SIG-M5 treated with dmso at 0.1 percent for 504 hours (cell line): ENCODE measurements at regions not wholly inside any gene's neighbourhood (a gene's known extent, or its start where the extent isn't known, plus 50 kb on each side); places are given as distances from the start of the nearest gene placed in this dataset.
"Not testable (repeated sequence)": the region's sequence is repeated elsewhere in the genome, so short reads cannot be mapped to it uniquely, and the experiment has no call there.

Source experiments
- DNase-seq: peaks from one replicate; lab custom pipeline; 2025; ENCODE audit not compliant: unreplicated experiment; lab: John Stamatoyannopoulos, UW

DNA sequence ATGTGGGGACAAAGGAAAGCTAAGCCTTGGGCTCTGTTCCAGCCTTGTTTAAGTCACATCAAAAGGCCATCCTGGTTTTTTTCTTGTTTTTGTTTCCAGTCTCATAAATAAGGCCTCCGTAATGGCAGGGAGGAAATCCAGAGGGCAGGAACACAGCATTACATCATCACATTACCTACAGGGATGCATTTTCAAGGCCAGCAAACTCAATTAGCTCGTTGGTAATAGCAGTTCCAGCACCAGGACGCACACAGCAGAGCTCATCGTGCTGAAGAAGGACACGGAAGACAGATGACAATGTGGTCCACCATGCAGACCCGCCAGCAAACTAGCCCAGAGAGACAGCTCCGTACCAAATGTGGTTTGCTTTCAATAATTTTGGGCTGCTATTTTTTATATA is 1209.2 kb downstream of the TYW1 start:
- no peak for DNase-seq

GRCh38 chr7:68206946-68207485 is 1210.4 kb downstream of the TYW1 start:
- no peak for DNase-seq

- DNase-seq, result no peak
Observed at GRCh38 chr7:68207676-68208075, 1211.0 kb downstream of the TYW1 start.

DNA sequence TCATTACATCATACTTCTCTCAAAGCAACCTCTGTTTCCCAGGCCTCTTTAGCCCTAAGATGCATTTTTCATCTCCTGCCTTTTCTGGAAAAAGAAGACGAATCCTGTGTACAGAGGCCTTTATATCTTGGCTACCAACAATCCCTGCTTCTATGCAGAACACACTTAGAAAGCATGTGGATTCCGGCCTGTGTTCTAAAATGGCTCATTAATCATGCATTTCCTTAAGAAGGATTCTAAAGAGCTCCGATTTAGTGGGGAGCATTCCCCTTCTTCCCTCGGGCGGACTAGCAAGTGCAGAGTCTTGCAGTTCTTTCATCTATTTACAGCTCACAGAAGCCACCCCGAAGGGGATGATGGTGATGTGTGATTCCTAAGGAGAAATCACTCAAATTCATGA is 1212.9 kb downstream of the TYW1 start:
- no peak for DNase-seq

DNA sequence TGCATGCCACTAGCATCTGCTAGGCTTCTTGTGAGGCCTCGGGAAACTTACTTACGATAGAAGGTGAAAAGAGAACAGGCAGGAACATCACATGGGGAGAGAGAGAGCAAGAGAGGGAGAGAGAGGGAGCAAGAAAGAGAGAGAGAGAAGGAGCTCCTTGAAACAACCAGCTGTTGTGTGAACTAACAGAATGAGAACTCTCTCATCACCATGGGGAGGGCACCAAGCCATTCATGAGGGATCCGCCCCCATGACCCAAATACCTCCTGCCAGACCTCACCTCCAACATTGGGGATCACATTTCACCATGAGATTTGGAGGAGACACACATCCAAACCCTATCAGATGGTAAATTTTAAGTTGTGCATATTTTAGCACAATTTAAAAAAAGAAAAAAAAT is 1217.2 kb downstream of the TYW1 start:
- no peak for DNase-seq

DNA sequence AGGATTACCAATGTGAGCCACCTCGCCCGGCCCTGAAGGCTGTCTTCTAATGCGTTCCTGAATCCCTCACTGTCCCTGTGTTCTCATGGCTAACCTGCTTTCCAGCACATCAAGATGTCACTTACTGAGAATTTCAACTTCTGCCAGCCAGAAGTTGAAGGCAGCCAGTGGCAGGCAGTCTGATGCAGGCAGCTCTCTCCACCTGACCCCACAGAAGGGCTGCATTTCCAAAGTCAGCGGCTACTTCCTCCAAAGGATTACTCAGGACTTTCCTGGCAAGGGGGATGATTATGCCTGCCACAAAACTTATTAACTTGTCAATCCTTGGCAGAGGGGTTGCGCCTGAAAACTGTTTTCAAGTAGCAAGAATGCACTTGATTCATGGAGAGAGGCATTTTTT is 1219.4 kb downstream of the TYW1 start:
- DNase-seq, result no peak

- no peak for DNase-seq
Observed at GRCh38 chr7:68217426-68217825, 1220.8 kb downstream of the TYW1 start.

- no peak for DNase-seq
Observed at GRCh38 chr7:68218461-68218860, 1221.8 kb downstream of the TYW1 start.

GRCh38 chr7:68222311-68222710 is 1225.7 kb downstream of the TYW1 start:
- no peak for DNase-seq

GRCh38 chr7:68224041-68224741 is 1227.6 kb downstream of the TYW1 start:
- no peak for DNase-seq

- not testable (repeated sequence) for DNase-seq
Observed at GRCh38 chr7:68231011-68231410, 1234.4 kb downstream of the TYW1 start.

GRCh38 chr7:68235937-68236336 is 1239.3 kb downstream of the TYW1 start:
- DNase-seq, result no peak

GRCh38 chr7:68238204-68238805 is 1241.7 kb downstream of the TYW1 start:
- DNase-seq, result no peak

- no peak for DNase-seq
Observed at GRCh38 chr7:68243128-68243527, 1246.5 kb downstream of the TYW1 start.

GRCh38 chr7:68244389-68244788 is 1247.8 kb downstream of the TYW1 start:
- DNase-seq, result no peak

DNA sequence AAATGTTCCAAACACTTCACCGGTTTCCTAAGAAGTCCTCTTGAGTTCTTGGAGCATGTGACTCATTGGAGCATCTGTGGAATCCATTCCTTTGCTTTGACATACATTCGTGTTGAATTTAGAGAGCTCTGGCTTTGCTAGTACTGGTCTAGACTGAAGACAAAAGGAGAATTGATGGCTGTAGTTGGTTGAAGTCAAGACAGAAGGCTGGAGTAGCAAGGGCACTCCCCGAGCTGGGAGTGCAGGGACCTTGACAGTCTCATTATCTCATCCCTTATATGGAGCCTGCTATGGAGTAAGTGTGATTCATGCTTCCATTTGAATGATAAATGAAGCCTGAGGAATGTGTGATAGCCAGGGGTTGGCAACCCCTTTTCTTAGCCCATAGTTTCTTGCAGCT is 1249.1 kb downstream of the TYW1 start:
- no peak for DNase-seq

DNA sequence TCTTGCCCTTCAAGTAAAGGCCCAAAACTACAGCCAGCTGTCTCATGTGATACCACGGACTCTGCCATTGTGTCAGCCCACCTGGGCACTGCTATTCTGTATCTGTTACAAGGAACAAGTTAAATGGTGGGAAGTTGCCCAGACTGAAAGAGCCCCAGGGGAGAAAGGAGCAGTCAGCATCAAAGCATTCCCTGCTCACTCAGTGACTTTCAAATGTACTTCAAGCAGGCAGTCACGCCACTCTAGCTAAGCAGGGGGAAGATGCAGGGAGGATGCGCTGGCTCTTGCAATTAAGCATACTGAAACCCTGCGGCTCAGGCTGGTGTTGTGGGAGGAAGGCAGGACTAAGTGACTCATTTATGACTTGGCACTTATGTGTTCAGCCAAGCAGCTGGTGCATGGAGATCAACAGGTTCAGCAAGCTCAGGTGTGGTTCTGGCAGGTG is 1249.6 kb downstream of the TYW1 start:
- DNase-seq, result peak; percentile 15

- DNase-seq, result no peak
Observed at GRCh38 chr7:68247126-68247525, 1250.5 kb downstream of the TYW1 start.

- DNase-seq, result no peak
Observed at GRCh38 chr7:68247571-68247970, 1250.9 kb downstream of the TYW1 start.

GRCh38 chr7:68248973-68249372 is 1252.3 kb downstream of the TYW1 start:
- no peak for DNase-seq

GRCh38 chr7:68249611-68250010 is 1253.0 kb downstream of the TYW1 start:
- DNase-seq, result no peak

GRCh38 chr7:68250143-68250542 is 1253.5 kb downstream of the TYW1 start:
- no peak for DNase-seq

DNA sequence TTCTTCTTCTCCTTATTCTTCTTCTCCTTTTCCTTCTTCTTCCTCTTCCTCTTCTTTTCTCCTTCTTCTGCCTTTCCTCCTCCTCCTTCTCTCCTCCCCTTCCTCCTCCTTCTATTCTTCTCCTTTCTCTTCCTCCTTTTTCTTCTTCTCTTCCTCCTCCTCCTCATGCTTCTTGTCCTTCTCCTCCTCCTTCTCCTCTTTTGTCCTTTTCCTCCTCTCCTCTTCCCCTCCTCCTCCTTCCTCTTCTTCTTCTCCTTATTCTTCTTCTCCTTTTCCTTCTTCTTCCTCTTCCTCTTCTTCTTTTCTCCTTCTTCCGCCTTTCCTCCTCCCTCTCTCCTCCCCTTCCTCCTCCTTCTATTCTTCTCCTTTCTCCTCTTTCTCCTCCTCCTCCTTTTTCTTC is 1258.2 kb downstream of the TYW1 start:
- DNase-seq, result not testable (repeated sequence)
